HCT116 (cell line): ENCODE measurements at regions not wholly inside any gene's neighbourhood (a gene's known extent, or its start where the extent isn't known, plus 50 kb on each side); places are given as distances from the start of the nearest gene placed in this dataset.

Experiments used
- ATAC-seq: fragments of 200-7000 bp; cut with Tn5 transposase; 2 replicates; pipeline ENCODE4 v1.9.1; 2020; ENCODE audit warnings: mild to moderate bottlenecking, moderate library complexity
- BruUV-seq: library from RNA; stranded (reverse); fragments of 400-500 nt; replicated peaks from 2 replicates; lab custom pipeline; 2021; lab: Mats Ljungman, UMichigan
- CTCF ChIA-PET: fragments of 300-600 bp; sonication (Branson Sonifier 250); formaldehyde crosslinking; loops from one replicate; lab custom pipeline; 2021; ENCODE audit warnings: antibody characterized with exemption; lab: Charles Lee
- POLR2A ChIA-PET: fragments of 300-600, 350-600 bp; sonication (Branson Sonifier 250); formaldehyde crosslinking; loops from one replicate; lab custom pipeline; 2021; ENCODE audit warnings: antibody characterized with exemption; lab: Charles Lee
- RAD21 ChIA-PET, 2 experiments: fragments of 300-600 bp; sonication (Branson Sonifier 250); formaldehyde crosslinking; loops; one replicate each; lab custom pipeline; 2023; ENCODE audit warnings: low total read pairs in 2 of 2; ENCODE audit not compliant: uncharacterized antibody in 2 of 2, unreplicated experiment in 2 of 2, low non-redundant PET in 1 of 2; lab: Charles Lee
- DNase-seq: peaks from one replicate; pipeline ENCODE4 v3.0.0-alpha.2; 2010; ENCODE audit warnings: low read depth, low spot score
- H2AFZ ChIP-seq: fragments of 200-600 bp; shearing (Covaris generic), sonication (generic); 2 replicates; pipeline ENCODE4 v1.6.1; 2017; ENCODE audit warnings: low read depth, mixed run types, mixed read lengths, antibody characterized with exemption, low read length; ENCODE audit not compliant: poor library complexity, severe bottlenecking
- H3K27ac ChIP-seq: 2 replicates; pipeline ENCODE4 v1.5.1; 2012; ENCODE audit warnings: low read depth, low read length
- H3K27me3 ChIP-seq: fragments of 200-600 bp; sonication (generic); 2 replicates; pipeline ENCODE4 v1.6.1; 2016; ENCODE audit warnings: mixed run types, low read length, mixed read lengths; ENCODE audit not compliant: insufficient read depth
- H3K36me3 ChIP-seq, 2 experiments: fragments of 200-500 bp in 1 of 2; fragments of 200-600 bp in 1 of 2; sonication (Bioruptor generic) in 1 of 2; sonication (generic) in 1 of 2; 2 replicates each; pipeline versions ENCODE4 v1.5.1 to v1.6.1; 2014 to 2016; ENCODE audit warnings: low read length in 2 of 2, inconsistent platforms in 1 of 2, mixed read lengths in 1 of 2, mixed run types in 1 of 2; ENCODE audit not compliant: insufficient read depth in 2 of 2, control insufficient read depth in 1 of 2
- H3K4me1 ChIP-seq, 2 experiments: fragments of 200-600 bp in 1 of 2; sonication (generic) in 1 of 2; 2 replicates each; pipeline versions ENCODE4 v1.5.1 to v1.6.1; 2012 to 2017; ENCODE audit warnings: low read length in 2 of 2, inconsistent platforms in 1 of 2, mild to moderate bottlenecking in 1 of 2, mixed read lengths in 1 of 2, mixed run types in 1 of 2, moderate library complexity in 1 of 2; ENCODE audit not compliant: insufficient read depth in 2 of 2, control insufficient read depth in 1 of 2
- H3K4me2 ChIP-seq: fragments of 200-600 bp; sonication (generic); 2 replicates; pipeline ENCODE4 v1.6.1; 2017; ENCODE audit warnings: mixed run types, low read length, mixed read lengths
- H3K4me3 ChIP-seq, 2 experiments: fragments of 200-600 bp in 1 of 2; sonication (generic) in 1 of 2; replicated peaks in 1 of 2; 2 replicates each; pipeline ENCODE4 v1.5.1; 2011 to 2016; ENCODE audit warnings: low read length in 2 of 2, control low read depth in 1 of 2, low read depth in 1 of 2, mild to moderate bottlenecking in 1 of 2, mixed read lengths in 1 of 2, mixed run types in 1 of 2
- H3K79me2 ChIP-seq: fragments of 200-600 bp; sonication (generic); 2 replicates; pipeline ENCODE4 v1.6.1; 2017; ENCODE audit warnings: mild to moderate bottlenecking, mixed run types, low read length, moderate library complexity, mixed read lengths; ENCODE audit not compliant: insufficient read depth
- H3K9ac ChIP-seq: fragments of 200-600 bp; sonication (generic); 2 replicates; pipeline ENCODE4 v1.6.1; 2016; ENCODE audit warnings: low read length, mixed read lengths
- H3K9me2 ChIP-seq: fragments of 200-600 bp; sonication (generic), shearing (Covaris generic); 2 replicates; pipeline ENCODE4 v1.6.1; 2017; ENCODE audit warnings: mixed run types, mild to moderate bottlenecking, moderate library complexity; ENCODE audit not compliant: insufficient read depth
- H3K9me3 ChIP-seq, 2 experiments: fragments of 200-500 bp in 1 of 2; fragments of 200-600 bp in 1 of 2; sonication (Bioruptor generic) in 1 of 2; sonication (generic) in 1 of 2; 2 replicates each; pipeline ENCODE4 v1.6.1; 2014 to 2017; ENCODE audit warnings: low read length in 2 of 2, mixed read lengths in 2 of 2, inconsistent platforms in 1 of 2, low read depth in 1 of 2, mild to moderate bottlenecking in 1 of 2, mixed run types in 1 of 2, moderate library complexity in 1 of 2; ENCODE audit not compliant: control insufficient read depth in 1 of 2, insufficient read depth in 1 of 2
- H4K20me1 ChIP-seq: fragments of 200-600 bp; sonication (generic), shearing (Covaris generic); 2 replicates; pipeline ENCODE4 v1.6.1; 2017; ENCODE audit warnings: mixed run types, mild to moderate bottlenecking, moderate library complexity; ENCODE audit not compliant: insufficient read depth
- CBX3 ChIP-seq: IDR thresholded peaks from 2 replicates; pipeline ENCODE4 v1.6.1; 2012; ENCODE audit warnings: low read depth
- CEBPB ChIP-seq: IDR thresholded peaks from 2 replicates; pipeline ENCODE4 v1.6.1; 2012; ENCODE audit warnings: low read depth
- EGR1 ChIP-seq: IDR thresholded peaks from 2 replicates; pipeline ENCODE4 v1.6.1; 2012; ENCODE audit warnings: low read depth
- ELF1 ChIP-seq: IDR thresholded peaks from 2 replicates; pipeline ENCODE4 v1.6.1; 2012; ENCODE audit warnings: low read depth, borderline replicate concordance
- EZH2 ChIP-seq: fragments of 200-600 bp; sonication (generic); IDR thresholded peaks from 2 replicates; pipeline ENCODE4 v1.6.1; 2017; ENCODE audit warnings: antibody characterized with exemption, mixed run types
- EZH2phosphoT487 ChIP-seq: fragments of 200-600 bp; IDR thresholded peaks from 2 replicates; pipeline ENCODE4 v1.6.1; 2018; ENCODE audit warnings: antibody characterized with exemption, borderline replicate concordance
- JUND ChIP-seq: IDR thresholded peaks from 2 replicates; pipeline ENCODE4 v1.6.1; 2012
- POLR2A ChIP-seq: IDR thresholded peaks from 2 replicates; pipeline ENCODE4 v1.7.0; 2011; ENCODE audit warnings: borderline replicate concordance; ENCODE audit not compliant: insufficient read depth, insufficient read length; ENCODE audit errors: extremely low read depth
- RAD21 ChIP-seq: IDR thresholded peaks from 2 replicates; pipeline ENCODE4 v1.6.1; 2012; ENCODE audit warnings: low read depth, mild to moderate bottlenecking
- SIN3A ChIP-seq: IDR thresholded peaks from 2 replicates; pipeline ENCODE4 v1.6.1; 2012; ENCODE audit warnings: low read depth
- SP1 ChIP-seq: IDR thresholded peaks from 2 replicates; pipeline ENCODE4 v1.6.1; 2012; ENCODE audit warnings: low read depth
- TCF7L2 ChIP-seq: IDR thresholded peaks from 2 replicates; pipeline ENCODE4 v1.7.0; 2011; ENCODE audit warnings: borderline replicate concordance, inconsistent platforms; ENCODE audit not compliant: insufficient read depth, insufficient read length; ENCODE audit errors: extremely low read depth
- YY1 ChIP-seq: IDR thresholded peaks from 2 replicates; pipeline ENCODE4 v1.6.1; 2011; ENCODE audit warnings: low read length, low read depth, moderate library complexity, mild to moderate bottlenecking; ENCODE audit not compliant: insufficient replicate concordance; ENCODE audit errors: extremely low read depth
- ZFX ChIP-seq: fragments of 450-650 bp; IDR thresholded peaks from 2 replicates; pipeline ENCODE4 v1.6.1; 2017
- ZNF274 ChIP-seq: fragments of 200-500 bp; sonication (Bioruptor generic); IDR thresholded peaks from 2 replicates; pipeline ENCODE4 v1.6.1; 2014; ENCODE audit warnings: mild to moderate bottlenecking, low read depth, low read length, inconsistent platforms
- intact Hi-C: fragments of 100-400 bp; cut with micrococcal nuclease; formaldehyde crosslinking; loops from 2 replicates; pipeline ENCODE4 v1.10.0; 2022
- TF ChIP-seq, protein P1 (sequence below): IDR thresholded peaks from 2 replicates; pipeline ENCODE4 v1.6.1; 2011; ENCODE audit warnings: mild to moderate bottlenecking, low read length, moderate library complexity; ENCODE audit not compliant: insufficient replicate concordance; ENCODE audit errors: extremely low read depth
- TF ChIP-seq, protein P2 (sequence below), 3 experiments: fragments of 200-600 bp in 1 of 3; sonication (generic) in 1 of 3; IDR thresholded peaks in 2 of 3; conservative IDR thresholded peaks in 1 of 3; 2 replicates each; pipeline ENCODE4 v1.5.1; 2012 to 2017; ENCODE audit warnings: low read depth in 2 of 3, low read length in 2 of 3, antibody characterized with exemption in 1 of 3, borderline replicate concordance in 1 of 3, control low read depth in 1 of 3, mild to moderate bottlenecking in 1 of 3, mixed read lengths in 1 of 3, mixed run types in 1 of 3, moderate library complexity in 1 of 3; ENCODE audit not compliant: insufficient read depth in 1 of 3
- TF ChIP-seq, protein P3 (sequence below): IDR thresholded peaks from 2 replicates; pipeline ENCODE4 v1.6.1; 2012
- TF ChIP-seq, protein P4 (sequence below): IDR thresholded peaks from 2 replicates; pipeline ENCODE4 v1.6.1; 2012; ENCODE audit warnings: low read depth
- TF ChIP-seq, protein P5 (sequence below): IDR thresholded peaks from 2 replicates; pipeline ENCODE4 v1.6.1; 2012

DNA sequence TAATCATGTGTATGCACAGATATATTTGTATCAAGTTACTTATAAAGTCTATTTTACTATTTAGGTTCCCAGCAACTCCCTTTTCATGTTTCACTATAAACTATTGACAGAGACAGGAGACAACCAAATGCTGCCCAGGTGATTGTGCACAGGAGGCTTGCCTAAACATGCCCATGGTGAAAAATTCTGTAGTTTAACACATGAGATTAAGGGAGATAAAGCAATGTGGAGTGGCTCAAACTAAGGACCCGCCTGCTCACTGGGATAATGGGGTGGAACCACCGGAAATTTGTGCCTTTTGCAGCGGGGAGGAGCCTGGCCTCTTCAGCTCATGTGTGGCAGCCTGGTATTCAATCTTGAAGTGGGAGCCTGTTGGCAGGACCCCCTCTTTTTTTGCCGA lies 459.5 kb upstream of the CNTN5 start:
- ATAC-seq, result no peak
- CTCF ChIA-PET, result no interaction called here
- H2AFZ ChIP-seq, result no peak overlapping the region
- no peaks in the 10 kb centered on the region for H3K27me3 ChIP-seq
- H3K9ac ChIP-seq, result no peak overlapping the region
- peaks cover 3 to 13% of the 10 kb centered on the region in 2 experiments; a peak in 2 of 4 replicates for H3K9me3 ChIP-seq
- no peaks in the 10 kb centered on the region for H3K36me3 ChIP-seq
- TF ChIP-seq EZH2phosphoT487 (no peak), RAD21 (no peak), EGR1 (no peak), POLR2A (no peak), CEBPB (no peak), ZNF274 (no peak), SIN3A (no peak), CBX3 (no peak), EZH2 (no peak), TCF7L2 (no peak), YY1 (no peak), SP1 (no peak), ELF1 (no peak), ZFX (no peak), JUND (no peak)
- TF ChIP-seq, protein P1, sequence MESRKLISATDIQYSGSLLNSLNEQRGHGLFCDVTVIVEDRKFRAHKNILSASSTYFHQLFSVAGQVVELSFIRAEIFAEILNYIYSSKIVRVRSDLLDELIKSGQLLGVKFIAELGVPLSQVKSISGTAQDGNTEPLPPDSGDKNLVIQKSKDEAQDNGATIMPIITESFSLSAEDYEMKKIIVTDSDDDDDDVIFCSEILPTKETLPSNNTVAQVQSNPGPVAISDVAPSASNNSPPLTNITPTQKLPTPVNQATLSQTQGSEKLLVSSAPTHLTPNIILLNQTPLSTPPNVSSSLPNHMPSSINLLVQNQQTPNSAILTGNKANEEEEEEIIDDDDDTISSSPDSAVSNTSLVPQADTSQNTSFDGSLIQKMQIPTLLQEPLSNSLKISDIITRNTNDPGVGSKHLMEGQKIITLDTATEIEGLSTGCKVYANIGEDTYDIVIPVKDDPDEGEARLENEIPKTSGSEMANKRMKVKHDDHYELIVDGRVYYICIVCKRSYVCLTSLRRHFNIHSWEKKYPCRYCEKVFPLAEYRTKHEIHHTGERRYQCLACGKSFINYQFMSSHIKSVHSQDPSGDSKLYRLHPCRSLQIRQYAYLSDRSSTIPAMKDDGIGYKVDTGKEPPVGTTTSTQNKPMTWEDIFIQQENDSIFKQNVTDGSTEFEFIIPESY, result no peak
- TF ChIP-seq, protein P2, sequence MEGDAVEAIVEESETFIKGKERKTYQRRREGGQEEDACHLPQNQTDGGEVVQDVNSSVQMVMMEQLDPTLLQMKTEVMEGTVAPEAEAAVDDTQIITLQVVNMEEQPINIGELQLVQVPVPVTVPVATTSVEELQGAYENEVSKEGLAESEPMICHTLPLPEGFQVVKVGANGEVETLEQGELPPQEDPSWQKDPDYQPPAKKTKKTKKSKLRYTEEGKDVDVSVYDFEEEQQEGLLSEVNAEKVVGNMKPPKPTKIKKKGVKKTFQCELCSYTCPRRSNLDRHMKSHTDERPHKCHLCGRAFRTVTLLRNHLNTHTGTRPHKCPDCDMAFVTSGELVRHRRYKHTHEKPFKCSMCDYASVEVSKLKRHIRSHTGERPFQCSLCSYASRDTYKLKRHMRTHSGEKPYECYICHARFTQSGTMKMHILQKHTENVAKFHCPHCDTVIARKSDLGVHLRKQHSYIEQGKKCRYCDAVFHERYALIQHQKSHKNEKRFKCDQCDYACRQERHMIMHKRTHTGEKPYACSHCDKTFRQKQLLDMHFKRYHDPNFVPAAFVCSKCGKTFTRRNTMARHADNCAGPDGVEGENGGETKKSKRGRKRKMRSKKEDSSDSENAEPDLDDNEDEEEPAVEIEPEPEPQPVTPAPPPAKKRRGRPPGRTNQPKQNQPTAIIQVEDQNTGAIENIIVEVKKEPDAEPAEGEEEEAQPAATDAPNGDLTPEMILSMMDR (IDR thresholded peaks at IDR 0.05 in 2 of 3, conservative IDR thresholded peaks at IDR 0.05 in 1 of 3; ENCODE audit: borderline replicate concordance in 1 of 3, insufficient read depth in 1 of 3, low read depth in 2 of 3, low read length in 2 of 3), result no peak
- TF ChIP-seq, protein P3, sequence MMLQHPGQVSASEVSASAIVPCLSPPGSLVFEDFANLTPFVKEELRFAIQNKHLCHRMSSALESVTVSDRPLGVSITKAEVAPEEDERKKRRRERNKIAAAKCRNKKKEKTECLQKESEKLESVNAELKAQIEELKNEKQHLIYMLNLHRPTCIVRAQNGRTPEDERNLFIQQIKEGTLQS, result no peak
- TF ChIP-seq, protein P4, sequence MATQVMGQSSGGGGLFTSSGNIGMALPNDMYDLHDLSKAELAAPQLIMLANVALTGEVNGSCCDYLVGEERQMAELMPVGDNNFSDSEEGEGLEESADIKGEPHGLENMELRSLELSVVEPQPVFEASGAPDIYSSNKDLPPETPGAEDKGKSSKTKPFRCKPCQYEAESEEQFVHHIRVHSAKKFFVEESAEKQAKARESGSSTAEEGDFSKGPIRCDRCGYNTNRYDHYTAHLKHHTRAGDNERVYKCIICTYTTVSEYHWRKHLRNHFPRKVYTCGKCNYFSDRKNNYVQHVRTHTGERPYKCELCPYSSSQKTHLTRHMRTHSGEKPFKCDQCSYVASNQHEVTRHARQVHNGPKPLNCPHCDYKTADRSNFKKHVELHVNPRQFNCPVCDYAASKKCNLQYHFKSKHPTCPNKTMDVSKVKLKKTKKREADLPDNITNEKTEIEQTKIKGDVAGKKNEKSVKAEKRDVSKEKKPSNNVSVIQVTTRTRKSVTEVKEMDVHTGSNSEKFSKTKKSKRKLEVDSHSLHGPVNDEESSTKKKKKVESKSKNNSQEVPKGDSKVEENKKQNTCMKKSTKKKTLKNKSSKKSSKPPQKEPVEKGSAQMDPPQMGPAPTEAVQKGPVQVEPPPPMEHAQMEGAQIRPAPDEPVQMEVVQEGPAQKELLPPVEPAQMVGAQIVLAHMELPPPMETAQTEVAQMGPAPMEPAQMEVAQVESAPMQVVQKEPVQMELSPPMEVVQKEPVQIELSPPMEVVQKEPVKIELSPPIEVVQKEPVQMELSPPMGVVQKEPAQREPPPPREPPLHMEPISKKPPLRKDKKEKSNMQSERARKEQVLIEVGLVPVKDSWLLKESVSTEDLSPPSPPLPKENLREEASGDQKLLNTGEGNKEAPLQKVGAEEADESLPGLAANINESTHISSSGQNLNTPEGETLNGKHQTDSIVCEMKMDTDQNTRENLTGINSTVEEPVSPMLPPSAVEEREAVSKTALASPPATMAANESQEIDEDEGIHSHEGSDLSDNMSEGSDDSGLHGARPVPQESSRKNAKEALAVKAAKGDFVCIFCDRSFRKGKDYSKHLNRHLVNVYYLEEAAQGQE, result no peak
- TF ChIP-seq, protein P5, sequence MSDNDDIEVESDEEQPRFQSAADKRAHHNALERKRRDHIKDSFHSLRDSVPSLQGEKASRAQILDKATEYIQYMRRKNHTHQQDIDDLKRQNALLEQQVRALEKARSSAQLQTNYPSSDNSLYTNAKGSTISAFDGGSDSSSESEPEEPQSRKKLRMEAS, result no peak
- TF ChIP-seq, all 23 proteins: peak for 0
- no peak overlapping the region for H3K4me3 ChIP-seq
- no peak for DNase-seq
- H3K79me2 ChIP-seq, result no peaks in the 10 kb centered on the region
- ChIA-PET RAD21 (no interaction called here), POLR2A (no interaction called here)
- H3K9me2 ChIP-seq, result no peaks in the 10 kb centered on the region
- BruUV-seq, result no TSS peak
- intact Hi-C loops, result loop anchor here (5.0 kb wide), 1 partner anchor 1734 kb away; no protein-coding TSS in a partner anchor
- no peak overlapping the region for H3K27ac ChIP-seq
- H4K20me1 ChIP-seq, result no peaks in the 10 kb centered on the region
- no peak overlapping the region for H3K4me2 ChIP-seq
- H3K4me1 ChIP-seq, result no peaks in the 10 kb centered on the region
